PC-3 (cell line): ENCODE measurements at regions not wholly inside any gene's neighbourhood (a gene's known extent, or its start where the extent isn't known, plus 50 kb on each side); places are given as distances from the start of the nearest gene placed in this dataset.

ENCODE experiments used
- ATAC-seq: fragments of 200-7000 bp; cut with Tn5 transposase; 2 replicates; pipeline ENCODE4 v1.9.1; 2020; ENCODE audit warnings: mild to moderate bottlenecking, moderate library complexity
- BruUV-seq: library from RNA; stranded (reverse); fragments of 400-500 nt; replicated peaks from 2 replicates; lab custom pipeline; 2021; lab: Mats Ljungman, UMichigan
- CTCF ChIA-PET: fragments of 300-600 bp; sonication (Branson Sonifier 250); formaldehyde crosslinking; loops from one replicate; lab custom pipeline; 2022; ENCODE audit warnings: antibody characterized with exemption; lab: Charles Lee
- POLR2A ChIA-PET: fragments of 300-600 bp; sonication (Branson Sonifier 250); formaldehyde crosslinking; loops from one replicate; lab custom pipeline; 2022; ENCODE audit warnings: antibody characterized with exemption; ENCODE audit not compliant: unreplicated experiment; lab: Charles Lee
- DNase-seq: peaks from one replicate; pipeline ENCODE4 v3.0.0-alpha.2; 2015
- H2AFZ ChIP-seq: fragments of 300-600 bp; sonication (generic); 2 replicates; pipeline ENCODE4 v1.6.0; 2016; ENCODE audit warnings: antibody characterized with exemption, low read length
- H3F3A ChIP-seq: fragments of 300-600 bp; sonication (generic); one replicate; pipeline ENCODE4 v1.6.0; 2017; ENCODE audit warnings: antibody characterized with exemption, low read length, control low read depth, mild to moderate bottlenecking; ENCODE audit not compliant: unreplicated experiment
- H3K27ac ChIP-seq: fragments of 300-600 bp; sonication (generic); 2 replicates; pipeline ENCODE4 v1.5.1; 2016; ENCODE audit warnings: mild to moderate bottlenecking, low read length
- H3K27me3 ChIP-seq: fragments of 300-600 bp; sonication (generic); 2 replicates; pipeline ENCODE4 v1.6.1; 2016; ENCODE audit warnings: low read length, mixed read lengths
- H3K36me3 ChIP-seq: fragments of 300-600 bp; sonication (generic); 2 replicates; pipeline ENCODE4 v1.6.1; 2016; ENCODE audit warnings: low read depth, mixed run types, low read length, mixed read lengths
- H3K4me1 ChIP-seq: fragments of 300-600 bp; sonication (generic); 2 replicates; pipeline ENCODE4 v1.5.1; 2016; ENCODE audit warnings: low read length; ENCODE audit not compliant: insufficient read depth
- H3K4me2 ChIP-seq: fragments of 300-600 bp; sonication (generic); 2 replicates; pipeline ENCODE4 v1.6.0; 2016; ENCODE audit warnings: low read length
- H3K4me3 ChIP-seq: fragments of 300-600 bp; sonication (generic); 2 replicates; pipeline ENCODE4 v1.5.1; 2016; ENCODE audit warnings: mild to moderate bottlenecking, low read length, mixed read lengths
- H3K79me2 ChIP-seq: fragments of 300-600 bp; sonication (generic); 2 replicates; pipeline ENCODE4 v1.6.1; 2017; ENCODE audit warnings: low read length, mixed read lengths
- H3K9ac ChIP-seq: fragments of 300-600 bp; sonication (generic); 2 replicates; pipeline ENCODE4 v1.6.0; 2016; ENCODE audit warnings: mild to moderate bottlenecking, low read length
- H3K9me2 ChIP-seq: fragments of 300-600 bp; sonication (generic); replicated peaks from 2 replicates; pipeline ENCODE4 v1.6.1; 2016; ENCODE audit warnings: mixed run types, low read length, mixed read lengths
- H3K9me3 ChIP-seq: fragments of 300-600 bp; sonication (generic); 2 replicates; pipeline ENCODE4 v1.6.1; 2016; ENCODE audit warnings: low read length, mixed read lengths
- H4K20me1 ChIP-seq: fragments of 300-600 bp; sonication (generic); 2 replicates; pipeline ENCODE4 v1.6.1; 2016; ENCODE audit warnings: low read length, mixed read lengths
- EZH2 ChIP-seq: fragments of 300-600 bp; sonication (generic); IDR thresholded peaks from one replicate; pipeline ENCODE4 v1.6.1; 2017; ENCODE audit warnings: antibody characterized with exemption, mild to moderate bottlenecking, low read length; ENCODE audit not compliant: unreplicated experiment
- EZH2phosphoT487 ChIP-seq: fragments of 300-600 bp; sonication (generic); IDR thresholded peaks from 2 replicates; pipeline ENCODE4 v1.6.1; 2018; ENCODE audit warnings: mild to moderate bottlenecking, antibody characterized with exemption, low read length, borderline replicate concordance
- intact Hi-C: fragments of 100-400 bp; cut with micrococcal nuclease; formaldehyde crosslinking; loops from 2 replicates; pipeline ENCODE4 v1.9.0; 2023
- TF ChIP-seq, protein P1 (sequence below): fragments of 300-600 bp; sonication (generic); conservative IDR thresholded peaks from 2 replicates; pipeline ENCODE4 v1.5.1; 2017; ENCODE audit warnings: antibody characterized with exemption, low read depth, mild to moderate bottlenecking, low read length

DNA sequence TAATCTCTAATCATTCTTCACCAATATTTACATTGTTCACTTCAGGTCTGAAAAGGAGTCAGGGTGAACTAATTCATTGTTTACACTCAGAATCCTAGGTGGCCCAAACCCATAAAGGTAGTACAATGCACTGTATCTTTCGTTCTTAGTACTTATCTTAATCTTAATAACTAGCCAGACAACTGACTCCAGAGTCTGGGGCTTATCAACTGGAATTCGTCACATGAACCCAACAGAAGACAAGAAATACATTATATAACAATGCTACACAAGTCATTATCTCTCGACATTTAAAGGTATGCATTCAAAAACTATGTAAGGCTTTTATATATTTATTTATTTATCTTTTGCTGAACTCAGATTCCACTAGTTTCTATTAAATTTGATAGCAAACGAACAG is 125.9 kb upstream of the ESRRG start:
- Histone ChIP-seq H3K9me3 (no peaks in the 10 kb centered on the region), H3K4me1 (no peaks in the 10 kb centered on the region), H3K9ac (no peak overlapping the region), H3K4me3 (no peak overlapping the region), H3K9me2 (no peaks in the 10 kb centered on the region), H3K27me3 (0 out of 2 replicates have a peak, but pooled peaks cover 4% of the 10 kb centered on the region), H3F3A (no peaks in the 10 kb centered on the region), H3K79me2 (no peaks in the 10 kb centered on the region), H3K36me3 (no peaks in the 10 kb centered on the region), H3K27ac (no peak overlapping the region), H2AFZ (no peak overlapping the region), H4K20me1 (no peaks in the 10 kb centered on the region), H3K4me2 (no peak overlapping the region)
- BruUV-seq, result no TSS peak
- ChIA-PET CTCF (no interaction called here), POLR2A (no interaction called here)
- TF ChIP-seq, protein P1, sequence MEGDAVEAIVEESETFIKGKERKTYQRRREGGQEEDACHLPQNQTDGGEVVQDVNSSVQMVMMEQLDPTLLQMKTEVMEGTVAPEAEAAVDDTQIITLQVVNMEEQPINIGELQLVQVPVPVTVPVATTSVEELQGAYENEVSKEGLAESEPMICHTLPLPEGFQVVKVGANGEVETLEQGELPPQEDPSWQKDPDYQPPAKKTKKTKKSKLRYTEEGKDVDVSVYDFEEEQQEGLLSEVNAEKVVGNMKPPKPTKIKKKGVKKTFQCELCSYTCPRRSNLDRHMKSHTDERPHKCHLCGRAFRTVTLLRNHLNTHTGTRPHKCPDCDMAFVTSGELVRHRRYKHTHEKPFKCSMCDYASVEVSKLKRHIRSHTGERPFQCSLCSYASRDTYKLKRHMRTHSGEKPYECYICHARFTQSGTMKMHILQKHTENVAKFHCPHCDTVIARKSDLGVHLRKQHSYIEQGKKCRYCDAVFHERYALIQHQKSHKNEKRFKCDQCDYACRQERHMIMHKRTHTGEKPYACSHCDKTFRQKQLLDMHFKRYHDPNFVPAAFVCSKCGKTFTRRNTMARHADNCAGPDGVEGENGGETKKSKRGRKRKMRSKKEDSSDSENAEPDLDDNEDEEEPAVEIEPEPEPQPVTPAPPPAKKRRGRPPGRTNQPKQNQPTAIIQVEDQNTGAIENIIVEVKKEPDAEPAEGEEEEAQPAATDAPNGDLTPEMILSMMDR, result no peak
- TF ChIP-seq EZH2phosphoT487, result no peak
- TF ChIP-seq EZH2, result no peak
- DNase-seq (no peak), ATAC-seq (no peak)
- intact Hi-C loops, result no loop called here

DNA sequence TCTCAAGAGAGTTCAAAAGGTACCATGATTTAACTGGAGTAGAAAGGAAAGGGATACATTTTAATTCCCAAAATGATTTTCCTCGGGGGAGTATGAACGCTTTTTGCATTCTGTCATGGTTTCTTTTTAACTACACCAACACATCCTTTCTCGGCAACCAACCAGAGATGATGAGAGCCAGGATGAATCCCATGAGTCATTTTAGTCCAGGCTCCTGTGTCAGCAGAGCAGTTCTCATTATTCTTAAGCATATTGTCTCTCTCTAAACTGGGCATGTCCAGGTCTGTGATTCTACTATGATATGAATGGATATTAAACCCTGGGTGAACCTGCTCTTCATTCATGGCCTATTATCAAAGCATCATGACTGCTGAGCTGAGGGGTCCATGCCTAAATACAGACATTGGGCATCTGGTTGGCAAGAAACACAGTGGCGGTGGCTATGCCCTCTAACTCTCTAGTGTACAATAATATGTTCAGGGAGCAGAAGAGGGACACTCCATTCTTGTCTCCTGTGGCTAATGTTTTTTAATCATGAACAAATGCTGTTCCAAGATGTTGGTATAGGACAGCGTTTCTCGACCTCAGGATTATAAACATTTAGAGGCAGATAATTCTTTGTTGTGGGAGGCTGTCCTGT is 124.3 kb upstream of the ESRRG start:
- Histone ChIP-seq H3K27ac (no peak overlapping the region), H3K36me3 (no peaks in the 10 kb centered on the region), H3K4me1 (no peaks in the 10 kb centered on the region), H3K9ac (no peak overlapping the region), H3K4me2 (no peak overlapping the region), H3F3A (no peaks in the 10 kb centered on the region), H3K27me3 (no peaks in the 10 kb centered on the region), H3K4me3 (no peak overlapping the region), H3K9me2 (no peaks in the 10 kb centered on the region), H4K20me1 (no peaks in the 10 kb centered on the region), H3K79me2 (no peaks in the 10 kb centered on the region), H2AFZ (no peak overlapping the region), H3K9me3 (no peaks in the 10 kb centered on the region)
- ATAC-seq (peak; percentile 50; the same call in 1 of the 2 replicates), DNase-seq (peak; percentile 23)
- POLR2A ChIA-PET, result no interaction called here
- TF ChIP-seq EZH2 (no peak), EZH2phosphoT487 (no peak)
- TF ChIP-seq, protein P1, result no peak
- no TSS peak for BruUV-seq
- intact Hi-C loops, result no loop called here
- CTCF ChIA-PET, result no interaction called here

DNA sequence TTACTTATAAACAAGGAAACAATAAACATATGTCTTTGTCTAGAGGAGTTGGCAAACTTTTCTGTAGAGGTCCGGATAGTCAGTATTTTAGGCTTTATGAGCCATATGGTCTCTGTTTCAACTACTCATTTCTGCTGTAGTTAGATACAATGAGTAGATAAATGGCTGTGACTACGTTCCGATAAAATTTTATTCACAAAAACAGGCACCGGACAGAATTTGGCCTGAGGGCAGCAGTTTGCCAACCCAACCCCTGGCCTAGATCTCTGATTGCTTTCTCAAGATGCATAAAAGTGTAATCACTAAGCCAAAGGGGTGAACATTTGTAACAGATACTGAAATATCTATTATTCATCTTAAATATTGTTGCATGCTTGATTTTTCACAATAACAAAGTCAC is 123.1 kb upstream of the ESRRG start:
- DNase-seq (no peak), ATAC-seq (no peak)
- no peak overlapping the region for H3K27ac ChIP-seq
- H3K4me1 ChIP-seq, result no peaks in the 10 kb centered on the region
- BruUV-seq, result no TSS peak
- no peaks in the 10 kb centered on the region for H3F3A ChIP-seq
- no peaks in the 10 kb centered on the region for H3K36me3 ChIP-seq
- TF ChIP-seq EZH2 (no peak), EZH2phosphoT487 (no peak)
- TF ChIP-seq, protein P1, result no peak
- no peaks in the 10 kb centered on the region for H3K27me3 ChIP-seq
- intact Hi-C loops, result no loop called here
- CTCF ChIA-PET, result no interaction called here
- no peaks in the 10 kb centered on the region for H3K9me2 ChIP-seq
- no peaks in the 10 kb centered on the region for H3K9me3 ChIP-seq
- no peak overlapping the region for H3K4me3 ChIP-seq
- H2AFZ ChIP-seq, result no peak overlapping the region
- H3K79me2 ChIP-seq, result no peaks in the 10 kb centered on the region
- POLR2A ChIA-PET, result no interaction called here
- H4K20me1 ChIP-seq, result no peaks in the 10 kb centered on the region
- H3K4me2 ChIP-seq, result no peak overlapping the region
- no peak overlapping the region for H3K9ac ChIP-seq
